Breast epithelium (tissue), 3 donors: ENCODE measurements at regions not wholly inside any gene's neighbourhood (a gene's known extent, or its start where the extent isn't known, plus 50 kb on each side); places are given as distances from the start of the nearest gene placed in this dataset.

ENCODE experiments used
- CTCF ChIP-seq, 3 donors: fragments of 450-650 bp; IDR thresholded peaks; one replicate each; pipeline ENCODE4 v1.5.1; 2016 to 2017; ENCODE audit warnings: antibody characterized with exemption in 3 of 3, mild to moderate bottlenecking in 3 of 3, moderate library complexity in 3 of 3
- POLR2AphosphoS5 ChIP-seq, 3 donors: sonication (generic); formaldehyde crosslinking; IDR thresholded peaks; one replicate each; pipeline ENCODE4 v1.6.1; 2017; ENCODE audit warnings: antibody characterized with exemption in 3 of 3

GRCh38 chr11:45424411-45425180 lies 138.5 kb upstream of the SYT13 start:
- TF ChIP-seq POLR2AphosphoS5 (IDR thresholded peaks at IDR 0.05) (no peak), CTCF (IDR thresholded peaks at IDR 0.05) (no peak)
